Spleen (tissue), 7 donors: ENCODE measurements at regions not wholly inside any gene's neighbourhood (a gene's known extent, or its start where the extent isn't known, plus 50 kb on each side); places are given as distances from the start of the nearest gene placed in this dataset.

ENCODE experiments used
- CTCF ChIP-seq, 11 experiments: fragments of 200-600 bp in 7 of 11; fragments of 450-650 bp in 4 of 11; sonication (generic) in 4 of 11; IDR thresholded peaks in 8 of 11; conservative IDR thresholded peaks in 3 of 11; 1 replicate in 7 of 11; 2 replicates in 4 of 11; pipeline versions ENCODE4 v1.4.0 to v1.8.0; 2016 to 2021; ENCODE audit warnings: antibody characterized with exemption in 11 of 11, inconsistent platforms in 4 of 11, mild to moderate bottlenecking in 1 of 11
- POLR2A ChIP-seq, 3 donors: fragments of 450-650 bp; IDR thresholded peaks; one replicate each; pipeline ENCODE4 v1.5.1; 2017; ENCODE audit warnings: antibody characterized with exemption in 3 of 3, mild to moderate bottlenecking in 1 of 3
- donor health status: DM: no; HTN: no; CAD: no; lungs with moderate emphysema.
- donor health status: DM: no; HTN: no; CAD: no.
- donor health status: DM: no; HTN: no; CAD: no.

DNA sequence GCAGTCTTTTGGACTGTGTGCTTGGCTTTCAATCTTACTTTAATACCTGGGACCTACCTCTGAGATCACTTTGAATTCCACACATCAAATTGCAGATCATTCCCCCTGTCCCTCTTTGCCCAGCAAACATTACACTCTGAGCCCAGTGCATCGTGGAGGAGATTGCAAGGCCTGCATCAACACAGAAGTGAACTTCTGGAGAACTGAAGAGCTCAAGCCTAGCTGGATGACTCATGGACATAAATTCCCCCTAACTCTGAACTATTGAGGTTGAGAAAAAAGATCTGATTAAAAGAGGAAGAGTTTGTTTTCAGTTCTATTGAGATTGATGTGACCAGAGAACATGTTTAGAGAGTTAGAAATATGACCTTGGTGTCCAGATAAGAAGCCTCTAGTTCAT is 316.0 kb upstream of the DMAC1 start:
- TF ChIP-seq CTCF (IDR thresholded peaks at IDR 0.05 in 8 of 11, conservative IDR thresholded peaks at IDR 0.05 in 3 of 11) = no peak
- TF ChIP-seq POLR2A (IDR thresholded peaks at IDR 0.05) = no peak
